CD4-positive, CD25-positive, alpha-beta regulatory T cell (primary cell): ENCODE measurements at regions not wholly inside any gene's neighbourhood (a gene's known extent, or its start where the extent isn't known, plus 50 kb on each side); places are given as distances from the start of the nearest gene placed in this dataset.
"Not testable (repeated sequence)": the region's sequence is repeated elsewhere in the genome, so short reads cannot be mapped to it uniquely, and the experiment has no call there.

ENCODE experiments used
- ATAC-seq, 2 donors: fragments of 150-1000 bp; cut with Tn5 transposase; one replicate each; pipeline ENCODE4 v1.10.0; 2021; ENCODE audit warnings: low read depth in 2 of 2, moderate number of reproducible peaks in 2 of 2, moderate library complexity in 1 of 2
- DNase-seq, 3 donors: peaks; one replicate each; pipeline versions ENCODE4 v3.0.0 to v3.0.0-alpha.2; 2012 to 2022; ENCODE audit warnings: mixed read lengths in 1 of 3
- H3K27ac ChIP-seq: one replicate; pipeline ENCODE4 v1.7.0; 2013; ENCODE audit warnings: mild to moderate bottlenecking, low read length; ENCODE audit not compliant: insufficient read depth, poor library complexity, severe bottlenecking
- H3K27me3 ChIP-seq: one replicate; pipeline ENCODE4 v1.7.0; 2013; ENCODE audit warnings: low read length; ENCODE audit not compliant: control insufficient read depth, insufficient read depth
- H3K36me3 ChIP-seq: one replicate; pipeline ENCODE4 v1.7.0; 2013; ENCODE audit warnings: mild to moderate bottlenecking, low read length, moderate library complexity; ENCODE audit not compliant: control insufficient read depth, insufficient read depth
- H3K4me1 ChIP-seq: 2 replicates; pipeline ENCODE4 v1.7.0; 2013; ENCODE audit warnings: mild to moderate bottlenecking, low read length; ENCODE audit not compliant: insufficient read depth, control insufficient read depth, poor library complexity, severe bottlenecking
- H3K4me3 ChIP-seq: one replicate; pipeline ENCODE4 v1.7.0; 2013; ENCODE audit warnings: low read depth, mild to moderate bottlenecking, low read length, moderate library complexity
- H3K9me3 ChIP-seq, 2 experiments: 1 replicate in 1 of 2; 2 replicates in 1 of 2; pipeline ENCODE4 v1.7.0; 2013; ENCODE audit warnings: low read length in 2 of 2, mild to moderate bottlenecking in 1 of 2, moderate library complexity in 1 of 2; ENCODE audit not compliant: control insufficient read depth in 2 of 2
- H3K27ac Mint-ChIP-seq, 3 donors: one replicate each; pipeline ENCODE4 v1.8.0; 2020 to 2022; ENCODE audit warnings: mild to moderate bottlenecking in 3 of 3, mixed read lengths in 3 of 3, moderate library complexity in 2 of 3
- H3K27me3 Mint-ChIP-seq: one replicate; pipeline ENCODE4 v1.8.0; 2022; ENCODE audit warnings: mild to moderate bottlenecking, mixed read lengths
- H3K36me3 Mint-ChIP-seq: one replicate; pipeline ENCODE4 v1.8.0; 2020; ENCODE audit warnings: mixed read lengths
- H3K4me1 Mint-ChIP-seq, 4 donors: one replicate each; pipeline ENCODE4 v1.8.0; 2020 to 2022; ENCODE audit warnings: mixed read lengths in 4 of 4, mild to moderate bottlenecking in 1 of 4
- H3K4me3 Mint-ChIP-seq, 4 donors: one replicate each; pipeline ENCODE4 v1.8.0; 2020 to 2022; ENCODE audit warnings: mild to moderate bottlenecking in 4 of 4, mixed read lengths in 4 of 4, moderate library complexity in 3 of 4
- H3K9me3 Mint-ChIP-seq, 7 donors: one replicate each; pipeline ENCODE4 v1.8.0; 2020 to 2022; ENCODE audit warnings: mixed read lengths in 7 of 7, mild to moderate bottlenecking in 3 of 7, moderate library complexity in 2 of 7

DNA sequence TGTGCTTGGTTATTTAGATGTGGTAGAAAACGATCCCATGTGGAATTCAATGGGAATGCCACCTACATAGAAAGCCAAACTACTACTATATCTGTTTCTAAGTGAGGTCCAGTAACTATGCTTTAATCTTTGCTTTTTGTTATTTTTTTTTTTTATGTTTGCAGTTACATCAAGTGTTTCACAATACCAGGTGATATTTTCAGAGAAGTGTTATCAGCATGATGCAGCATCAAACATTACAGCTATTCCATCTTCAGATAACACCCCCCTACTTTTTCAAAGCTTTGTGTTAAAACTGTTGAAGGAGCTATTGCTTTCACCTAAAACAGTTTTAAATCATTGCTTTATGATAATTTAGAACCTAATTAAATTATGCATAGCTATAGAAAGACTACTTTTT is 163.8 kb upstream of the SLC16A7 start:
- H3K9me3 Mint-ChIP-seq, result peaks cover 0 to 2% (median 0%) of the 10 kb centered on the region in 7 donors
- no peaks in the 10 kb centered on the region for H3K4me1 Mint-ChIP-seq
- H3K27ac Mint-ChIP-seq, result no peak overlapping the region
- H3K36me3 ChIP-seq, result no peaks in the 10 kb centered on the region
- H3K27me3 Mint-ChIP-seq, result peaks cover 4% of the 10 kb centered on the region
- H3K36me3 Mint-ChIP-seq, result no peaks in the 10 kb centered on the region
- ATAC-seq, result no peak
- H3K4me3 Mint-ChIP-seq, result no peak overlapping the region
- no peak overlapping the region for H3K4me3 ChIP-seq
- no peak overlapping the region for H3K27ac ChIP-seq
- H3K27me3 ChIP-seq, result no peaks in the 10 kb centered on the region
- H3K9me3 ChIP-seq, result no peaks in the 10 kb centered on the region
- DNase-seq, result no peak
- H3K4me1 ChIP-seq, result no peaks in the 10 kb centered on the region

DNA sequence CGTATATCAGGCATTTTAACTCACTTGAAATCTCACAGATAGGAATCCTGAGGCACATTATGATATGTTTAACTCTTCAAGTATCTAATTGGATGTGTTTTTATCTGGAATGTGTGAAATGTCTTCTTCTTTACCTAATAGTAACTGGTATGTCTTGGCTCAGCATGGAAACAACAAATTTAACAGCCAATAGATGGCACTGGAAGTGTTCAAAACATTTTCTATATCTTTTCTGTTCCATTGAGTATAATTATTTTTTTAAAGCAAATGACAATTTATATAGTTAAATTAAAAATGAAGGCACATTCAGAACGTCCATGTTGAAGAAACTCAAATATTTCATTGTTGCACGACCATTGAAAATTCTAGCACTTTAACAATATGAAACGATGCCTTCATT is 164.6 kb upstream of the SLC16A7 start:
- peaks cover 4% of the 10 kb centered on the region for H3K27me3 Mint-ChIP-seq
- no peak for DNase-seq
- peaks cover 0 to 2% (median 0%) of the 10 kb centered on the region in 7 donors for H3K9me3 Mint-ChIP-seq

DNA sequence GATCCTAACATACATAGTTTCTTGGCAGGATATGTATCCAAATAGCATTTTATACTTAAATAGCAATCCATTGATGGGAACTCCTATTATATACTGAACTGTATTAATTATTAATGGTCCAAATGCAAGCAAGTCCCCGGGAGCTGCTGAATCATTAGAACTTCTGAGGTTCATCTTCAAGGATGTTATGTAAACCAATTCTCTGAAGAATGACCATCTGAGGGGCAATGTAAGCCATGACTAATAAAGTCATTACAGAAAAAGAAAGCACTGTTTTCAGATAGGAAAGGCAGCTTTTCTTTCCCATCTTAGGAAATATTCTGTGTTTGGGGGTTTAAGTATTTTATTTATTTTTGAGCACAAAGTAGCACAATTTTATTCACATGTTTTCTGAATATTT is 166.1 kb upstream of the SLC16A7 start:
- Mint-ChIP-seq H3K36me3 (no peaks in the 10 kb centered on the region), H3K27ac (no peak overlapping the region), H3K4me1 (no peaks in the 10 kb centered on the region), H3K4me3 (no peak overlapping the region), H3K27me3 (peaks cover 7% of the 10 kb centered on the region), H3K9me3 (peaks cover 0 to 2% (median 0%) of the 10 kb centered on the region in 7 donors)
- DNase-seq (no peak), ATAC-seq (no peak)
- Histone ChIP-seq H3K4me3 (no peak overlapping the region), H3K9me3 (no peaks in the 10 kb centered on the region), H3K36me3 (no peaks in the 10 kb centered on the region), H3K27ac (no peak overlapping the region), H3K4me1 (no peaks in the 10 kb centered on the region), H3K27me3 (peaks cover 2% of the 10 kb centered on the region)

More for the DNA sequence above, 164.6 kb upstream of the SLC16A7 start:
- Histone ChIP-seq H3K9me3 (no peaks in the 10 kb centered on the region), H3K4me1 (no peaks in the 10 kb centered on the region), H3K36me3 (no peaks in the 10 kb centered on the region), H3K27ac (no peak overlapping the region), H3K4me3 (no peak overlapping the region), H3K27me3 (no peaks in the 10 kb centered on the region)
- no peak for ATAC-seq
- Mint-ChIP-seq H3K27ac (no peak overlapping the region), H3K36me3 (no peaks in the 10 kb centered on the region), H3K4me3 (no peak overlapping the region), H3K4me1 (no peaks in the 10 kb centered on the region)

DNA sequence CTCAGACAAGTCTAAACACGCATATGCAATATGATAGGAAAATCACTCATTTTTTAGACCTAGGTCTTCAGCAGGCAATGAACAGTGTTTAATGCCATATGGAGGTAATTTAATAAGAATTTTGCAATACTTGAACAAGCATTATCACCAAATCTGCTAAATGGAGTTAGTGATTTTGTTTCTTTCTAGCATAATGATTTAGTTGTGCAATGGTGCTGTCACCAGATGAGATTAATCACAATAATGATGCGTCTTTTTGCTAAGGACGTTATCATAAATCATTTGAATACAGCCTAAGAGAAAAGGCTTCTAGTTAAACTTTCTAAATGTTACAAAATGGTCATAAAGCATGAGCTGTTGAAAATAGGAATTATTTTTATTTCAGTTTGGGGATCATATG is 170.0 kb upstream of the SLC16A7 start:
- Histone ChIP-seq H3K4me1 (no peaks in the 10 kb centered on the region), H3K9me3 (no peaks in the 10 kb centered on the region), H3K4me3 (no peak overlapping the region), H3K27me3 (peaks cover 2% of the 10 kb centered on the region), H3K36me3 (no peaks in the 10 kb centered on the region), H3K27ac (no peak overlapping the region)
- DNase-seq (no peak), ATAC-seq (no peak)
- no peaks in the 10 kb centered on the region for H3K9me3 Mint-ChIP-seq
- H3K4me3 Mint-ChIP-seq, result no peak overlapping the region
- peaks cover 11% of the 10 kb centered on the region for H3K27me3 Mint-ChIP-seq
- H3K27ac Mint-ChIP-seq, result no peak overlapping the region
- no peaks in the 10 kb centered on the region for H3K4me1 Mint-ChIP-seq
- no peaks in the 10 kb centered on the region for H3K36me3 Mint-ChIP-seq

DNA sequence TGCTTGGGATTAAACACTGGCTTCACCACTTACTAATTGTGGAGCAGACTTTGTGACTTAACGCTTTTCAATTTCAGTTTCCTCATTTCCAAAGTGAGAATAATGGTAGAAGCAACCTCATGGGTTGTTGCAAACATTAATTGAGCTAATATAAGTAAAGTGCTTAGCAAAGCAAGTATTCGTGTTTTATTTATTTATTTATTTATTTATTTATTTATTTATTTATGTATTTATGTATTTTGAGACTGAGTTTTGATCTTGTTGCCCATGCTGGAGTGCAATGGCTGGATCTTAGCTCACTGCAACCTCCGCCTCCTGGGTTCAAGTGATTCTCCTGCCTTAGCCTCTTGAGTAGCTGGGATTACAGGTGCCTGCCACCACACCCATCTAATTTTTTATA is 171.2 kb upstream of the SLC16A7 start:
- H3K27ac ChIP-seq, H3K4me3 Mint-ChIP-seq, ATAC-seq, H3K4me3 ChIP-seq, H3K36me3 Mint-ChIP-seq, H3K27me3 ChIP-seq, H3K27ac Mint-ChIP-seq, H3K9me3 ChIP-seq, DNase-seq, H3K36me3 ChIP-seq, H3K4me1 Mint-ChIP-seq, H3K4me1 ChIP-seq, H3K9me3 Mint-ChIP-seq: not testable (repeated sequence)
- peaks cover 11% of the 10 kb centered on the region for H3K27me3 Mint-ChIP-seq

DNA sequence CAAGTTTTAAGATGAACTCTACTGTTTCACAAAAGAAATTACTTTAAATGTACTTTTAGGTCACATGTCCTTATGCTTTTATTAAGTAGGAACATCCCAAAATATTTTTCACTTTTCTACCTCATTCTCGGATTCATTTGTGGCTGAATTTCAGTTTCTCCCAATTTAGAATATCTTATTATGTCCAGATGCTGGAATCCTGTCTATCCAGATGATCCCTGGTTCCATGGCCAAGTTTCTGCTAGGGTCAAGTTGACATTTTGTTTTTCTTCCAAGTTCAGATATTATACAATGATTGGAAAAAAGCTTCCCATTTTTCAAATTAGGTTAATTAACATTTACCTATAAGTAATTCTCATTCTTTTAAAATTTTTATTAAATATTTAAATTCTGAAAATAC is 181.8 kb upstream of the SLC16A7 start:
- H3K4me3 ChIP-seq, result no peak overlapping the region
- H3K27me3 Mint-ChIP-seq, result peaks cover 8% of the 10 kb centered on the region
- H3K9me3 ChIP-seq, result no peaks in the 10 kb centered on the region
- no peaks in the 10 kb centered on the region for H3K36me3 Mint-ChIP-seq
- peaks cover 0 to 1% (median 0%) of the 10 kb centered on the region in 7 donors for H3K9me3 Mint-ChIP-seq
- H3K27me3 ChIP-seq, result no peaks in the 10 kb centered on the region
- ATAC-seq (no peak), DNase-seq (no peak)
- H3K4me1 Mint-ChIP-seq, result no peaks in the 10 kb centered on the region
- no peak overlapping the region for H3K27ac ChIP-seq
- no peaks in the 10 kb centered on the region for H3K36me3 ChIP-seq
- no peak overlapping the region for H3K27ac Mint-ChIP-seq
- H3K4me1 ChIP-seq, result no peaks in the 10 kb centered on the region
- H3K4me3 Mint-ChIP-seq, result no peak overlapping the region

DNA sequence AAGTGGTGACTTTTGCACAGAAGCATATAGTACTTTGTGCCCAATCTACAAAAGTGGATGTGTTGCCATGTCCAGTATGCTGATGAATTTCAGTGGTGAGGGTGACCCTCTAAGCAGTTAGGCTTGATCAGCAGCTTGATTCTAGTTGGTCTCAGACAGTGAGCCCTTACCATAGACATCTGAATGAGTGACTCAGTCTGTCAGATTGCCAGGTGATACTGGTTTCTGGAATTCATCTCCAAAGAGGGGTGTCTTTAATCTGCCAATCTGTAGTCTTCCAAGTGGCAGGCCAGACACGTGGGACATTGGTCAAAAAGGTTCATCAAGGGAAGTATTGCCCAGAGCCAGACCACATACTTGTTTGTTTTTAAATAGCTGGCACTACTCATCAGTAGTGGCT is 187.4 kb upstream of the SLC16A7 start:
- peaks cover 4% of the 10 kb centered on the region for H3K27me3 Mint-ChIP-seq
- H3K4me1 ChIP-seq, result no peaks in the 10 kb centered on the region
- peaks cover 0 to 2% (median 0%) of the 10 kb centered on the region in 4 donors for H3K4me1 Mint-ChIP-seq
- no peaks in the 10 kb centered on the region for H3K27me3 ChIP-seq
- H3K4me3 ChIP-seq, result no peak overlapping the region
- no peak for ATAC-seq
- no peaks in the 10 kb centered on the region for H3K9me3 Mint-ChIP-seq
- H3K27ac Mint-ChIP-seq, result no peak overlapping the region
- H3K9me3 ChIP-seq, result no peaks in the 10 kb centered on the region
- no peaks in the 10 kb centered on the region for H3K36me3 Mint-ChIP-seq
- H3K27ac ChIP-seq, result no peak overlapping the region
- DNase-seq, result no peak
- no peak overlapping the region for H3K4me3 Mint-ChIP-seq
- no peaks in the 10 kb centered on the region for H3K36me3 ChIP-seq

DNA sequence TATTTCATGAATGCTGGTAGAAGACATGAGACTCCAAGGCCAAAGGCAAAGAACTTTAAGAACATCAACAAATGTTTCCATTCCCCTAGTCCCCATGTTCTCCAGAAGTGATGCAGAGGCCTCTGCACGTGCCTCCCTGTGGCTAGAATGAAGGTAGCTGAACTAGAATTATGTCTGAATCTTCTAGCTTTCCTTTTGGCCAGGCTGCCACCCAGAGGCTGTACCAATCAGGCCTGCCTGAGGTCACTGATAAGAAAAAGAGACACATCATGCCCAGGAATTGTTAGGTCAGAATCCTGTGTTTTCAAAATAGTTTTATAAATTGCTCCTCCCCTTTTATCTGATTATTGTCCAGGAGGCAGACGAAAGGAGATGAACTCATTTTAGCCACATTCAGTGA is 188.0 kb upstream of the SLC16A7 start:
- Mint-ChIP-seq H3K27me3 (no peaks in the 10 kb centered on the region), H3K36me3 (no peaks in the 10 kb centered on the region), H3K4me1 (peaks cover 0 to 2% (median 0%) of the 10 kb centered on the region in 4 donors), H3K4me3 (no peak overlapping the region), H3K27ac (no peak overlapping the region), H3K9me3 (no peaks in the 10 kb centered on the region)
- no peaks in the 10 kb centered on the region for H3K9me3 ChIP-seq
- H3K4me1 ChIP-seq, result no peaks in the 10 kb centered on the region
- no peak for ATAC-seq
- no peak overlapping the region for H3K4me3 ChIP-seq
- no peaks in the 10 kb centered on the region for H3K27me3 ChIP-seq
- DNase-seq, result no peak
- H3K27ac ChIP-seq, result no peak overlapping the region
- H3K36me3 ChIP-seq, result no peaks in the 10 kb centered on the region
